SJSA1 (cell line): ENCODE measurements at regions not wholly inside any gene's neighbourhood (a gene's known extent, or its start where the extent isn't known, plus 50 kb on each side); places are given as distances from the start of the nearest gene placed in this dataset.

Source experiments
- DNase-seq, 2 experiments: peaks; one replicate each; pipeline ENCODE4 v3.0.0-alpha.2; 2015 to 2020; ENCODE audit warnings: low spot score in 2 of 2, low read depth in 1 of 2
- H3K27ac ChIP-seq: fragments of 250-450 bp; sonication (Bioruptor Pico); 2 replicates; pipeline ENCODE4 v1.5.1; 2020; ENCODE audit warnings: mild to moderate bottlenecking, moderate library complexity
- H3K27me3 ChIP-seq: fragments of 250-450 bp; sonication (Bioruptor Pico); replicated peaks from 2 replicates; pipeline ENCODE4 v1.5.1; 2020; ENCODE audit warnings: mild to moderate bottlenecking, moderate library complexity
- H3K36me3 ChIP-seq: fragments of 250-450 bp; sonication (Bioruptor Pico); 2 replicates; pipeline ENCODE4 v1.5.1; 2020; ENCODE audit warnings: mild to moderate bottlenecking
- H3K4me1 ChIP-seq: fragments of 250-450 bp; sonication (Bioruptor Pico); replicated peaks from 2 replicates; pipeline ENCODE4 v1.6.1; 2021; ENCODE audit warnings: mild to moderate bottlenecking
- H3K4me3 ChIP-seq: fragments of 250-450 bp; sonication (Bioruptor Pico); 2 replicates; pipeline ENCODE4 v1.5.1; 2020; ENCODE audit warnings: mild to moderate bottlenecking
- H3K9me3 ChIP-seq: fragments of 250-450 bp; sonication (Bioruptor Pico); replicated peaks from 2 replicates; pipeline ENCODE4 v1.5.1; 2020; ENCODE audit warnings: mild to moderate bottlenecking

DNA sequence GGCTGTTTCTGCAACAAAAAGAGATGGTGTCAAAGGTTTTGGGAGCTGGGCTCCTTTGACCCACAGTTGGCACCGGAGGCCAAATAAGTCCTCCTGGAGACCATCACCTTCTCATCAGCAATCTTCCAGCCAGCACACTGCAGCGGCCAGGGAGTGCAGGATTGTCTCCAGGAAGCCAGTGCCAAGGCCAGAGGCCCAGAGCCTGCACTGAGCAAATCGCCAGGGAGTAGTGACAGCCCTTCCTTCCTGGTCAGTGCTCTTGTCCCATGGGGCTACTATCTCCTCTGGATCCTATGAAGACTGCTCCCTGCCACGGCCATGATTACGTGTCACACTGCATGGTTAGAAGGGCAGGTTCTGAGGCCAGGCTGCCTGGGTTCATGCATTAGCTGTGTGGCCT lies 134.3 kb upstream of the CRHR1 start:
- peaks cover 83% of the 10 kb centered on the region for H3K27me3 ChIP-seq

DNA sequence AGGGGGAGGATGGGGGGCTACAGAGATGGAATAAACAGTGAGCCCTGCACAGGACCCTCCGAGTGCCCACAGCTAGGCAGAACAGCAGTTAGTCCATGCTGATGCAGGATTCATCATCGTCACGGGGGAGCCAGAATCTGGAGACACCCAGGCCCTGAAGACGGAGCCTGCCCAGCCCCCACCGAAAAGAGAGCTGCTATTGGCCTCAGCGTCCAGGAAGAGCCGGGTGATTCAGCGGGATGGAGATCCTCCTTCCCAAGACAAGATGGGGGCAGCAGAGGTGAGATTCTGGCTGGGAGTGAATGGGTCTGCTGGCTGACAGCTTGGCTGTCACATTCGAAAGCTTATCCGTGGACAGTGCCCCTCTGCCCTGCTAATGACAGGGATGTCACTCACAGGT lies 133.6 kb upstream of the CRHR1 start:
- no peaks in the 10 kb centered on the region for H3K36me3 ChIP-seq
- H3K27ac ChIP-seq: no peak overlapping the region
- H3K27me3 ChIP-seq: peaks cover 76% of the 10 kb centered on the region
- DNase-seq: no peak
- H3K9me3 ChIP-seq: no peaks in the 10 kb centered on the region
- no peaks in the 10 kb centered on the region for H3K4me1 ChIP-seq
- no peak overlapping the region for H3K4me3 ChIP-seq

More for the DNA sequence above, 134.3 kb upstream of the CRHR1 start:
- H3K27ac ChIP-seq: no peak overlapping the region
- H3K4me3 ChIP-seq: no peak overlapping the region
- H3K36me3 ChIP-seq: no peaks in the 10 kb centered on the region
- no peaks in the 10 kb centered on the region for H3K4me1 ChIP-seq
- H3K9me3 ChIP-seq: no peaks in the 10 kb centered on the region
- no peak for DNase-seq

DNA sequence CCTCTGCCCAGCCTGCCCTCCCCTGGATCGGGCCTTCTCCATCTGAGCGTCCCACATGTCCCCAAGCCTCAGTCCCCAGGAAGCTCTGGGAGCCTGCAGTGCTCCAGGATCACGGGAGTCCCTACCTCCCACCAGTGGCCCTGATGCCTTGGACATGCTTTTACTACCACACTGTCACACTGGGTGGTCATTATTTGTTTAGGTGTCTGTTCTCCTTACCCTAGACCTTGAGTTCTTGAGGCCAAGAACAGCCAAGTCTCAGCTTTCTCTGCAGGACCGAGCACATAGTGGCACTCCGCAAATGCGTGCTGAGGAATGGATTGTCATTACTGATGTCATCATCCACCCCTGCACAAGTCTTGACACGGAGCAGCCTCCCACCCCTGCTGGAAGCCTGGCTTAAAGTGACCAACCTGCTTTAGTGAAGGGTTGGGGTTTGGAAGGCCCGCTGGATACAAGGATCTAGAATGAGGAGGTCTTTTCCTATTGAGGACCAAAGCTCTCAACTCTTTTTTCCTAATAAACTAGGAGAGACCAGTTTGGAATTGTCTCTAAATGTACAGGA lies 132.9 kb upstream of the CRHR1 start:
- Histone ChIP-seq H3K36me3 (no peaks in the 10 kb centered on the region), H3K4me3 (no peak overlapping the region), H3K4me1 (no peaks in the 10 kb centered on the region), H3K27me3 (peaks cover 69% of the 10 kb centered on the region), H3K9me3 (no peaks in the 10 kb centered on the region), H3K27ac (no peak overlapping the region)
- no peak for DNase-seq

DNA sequence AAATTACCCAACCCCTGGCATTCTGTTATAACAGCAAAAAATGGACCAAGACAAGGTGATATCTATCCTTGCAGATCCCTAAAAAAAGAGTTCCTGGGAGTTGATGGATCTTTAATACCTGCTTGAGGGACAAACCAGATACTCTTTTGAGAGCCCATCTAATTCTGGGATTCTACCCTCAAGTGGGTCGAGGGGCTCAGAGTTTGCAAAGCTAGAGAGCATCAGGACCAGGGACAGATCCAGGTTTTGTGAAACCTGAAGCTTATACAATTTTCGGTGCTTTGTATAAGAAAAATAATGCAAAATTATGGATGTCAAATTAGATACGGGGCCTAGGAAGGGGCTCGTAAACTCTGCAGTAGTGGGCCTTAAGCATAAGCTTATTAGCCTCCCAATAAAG lies 130.5 kb upstream of the CRHR1 start:
- no peaks in the 10 kb centered on the region for H3K36me3 ChIP-seq

DNA sequence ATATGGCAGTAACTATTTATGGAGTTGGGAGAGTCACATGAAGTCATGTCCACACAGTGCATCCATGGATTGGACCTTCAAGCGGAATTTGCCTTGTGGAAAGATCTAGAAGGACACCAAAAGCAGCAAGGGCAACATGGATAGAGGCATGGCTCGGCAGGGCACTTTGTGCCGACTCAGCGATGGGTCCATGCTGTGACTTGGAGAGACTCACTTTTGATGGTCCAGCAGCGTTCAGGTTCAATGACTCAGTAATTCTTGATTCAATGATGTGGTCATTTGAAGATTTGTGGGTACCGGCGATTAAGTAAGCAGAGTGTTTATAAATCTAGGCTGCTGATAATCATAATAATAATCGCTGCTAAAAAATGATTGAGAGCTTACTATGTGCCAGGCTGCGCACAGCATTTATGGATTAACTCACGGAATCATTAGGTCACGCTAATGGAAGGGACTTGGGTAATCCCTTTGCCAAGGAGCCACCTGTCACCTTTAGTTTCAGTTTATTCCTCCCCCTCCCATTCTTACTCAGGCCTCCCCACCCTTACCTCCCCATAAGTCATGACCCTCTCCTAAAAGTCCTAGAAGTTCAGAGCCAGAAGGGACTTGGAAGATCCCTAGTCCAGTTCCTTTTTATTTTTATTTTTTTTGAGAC lies 127.5 kb upstream of the CRHR1 start:
- Histone ChIP-seq H3K4me3 (no peak overlapping the region), H3K9me3 (no peaks in the 10 kb centered on the region), H3K36me3 (no peaks in the 10 kb centered on the region), H3K27me3 (peaks cover 29% of the 10 kb centered on the region), H3K4me1 (no peaks in the 10 kb centered on the region), H3K27ac (no peak overlapping the region)
- DNase-seq: no peak

More for the DNA sequence above, 130.5 kb upstream of the CRHR1 start:
- Histone ChIP-seq H3K27ac (no peak overlapping the region), H3K9me3 (no peaks in the 10 kb centered on the region), H3K4me1 (no peaks in the 10 kb centered on the region), H3K27me3 (peaks cover 46% of the 10 kb centered on the region), H3K4me3 (no peak overlapping the region)
- DNase-seq: no peak

GRCh38 chr17:45660474-45660873 lies 123.6 kb upstream of the CRHR1 start:
- no peak overlapping the region for H3K4me3 ChIP-seq
- H3K36me3 ChIP-seq: no peaks in the 10 kb centered on the region
- peaks cover 46% of the 10 kb centered on the region for H3K27me3 ChIP-seq
- H3K4me1 ChIP-seq: no peaks in the 10 kb centered on the region
- DNase-seq: no peak
- H3K27ac ChIP-seq: no peak overlapping the region
- no peaks in the 10 kb centered on the region for H3K9me3 ChIP-seq

DNA sequence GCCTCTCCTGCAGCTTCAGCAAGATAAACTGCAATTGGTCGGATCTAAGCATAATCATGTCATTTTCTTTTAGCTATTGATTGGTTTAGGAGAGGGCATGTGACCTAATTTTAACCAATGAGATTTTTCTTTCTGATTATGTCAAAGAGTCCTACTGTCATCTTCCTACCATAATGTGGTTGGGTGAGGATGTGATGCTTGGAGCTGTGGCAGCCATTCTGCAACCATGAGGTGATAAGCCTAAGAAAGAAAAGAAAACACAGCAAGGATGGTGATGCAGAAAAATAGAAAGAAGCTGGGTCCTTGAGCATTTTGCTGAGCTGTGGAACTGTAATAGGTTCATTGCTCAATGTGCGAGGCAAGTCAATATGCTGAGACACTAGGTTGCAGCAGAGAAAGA lies 121.7 kb upstream of the CRHR1 start:
- DNase-seq: no peak
- no peaks in the 10 kb centered on the region for H3K36me3 ChIP-seq
- no peaks in the 10 kb centered on the region for H3K4me1 ChIP-seq
- H3K27ac ChIP-seq: no peak overlapping the region
- no peak overlapping the region for H3K4me3 ChIP-seq
- no peaks in the 10 kb centered on the region for H3K9me3 ChIP-seq
- peaks cover 58% of the 10 kb centered on the region for H3K27me3 ChIP-seq

GRCh38 chr17:45663772-45664171 lies 120.3 kb upstream of the CRHR1 start:
- Histone ChIP-seq H3K36me3 (no peaks in the 10 kb centered on the region), H3K4me1 (no peaks in the 10 kb centered on the region), H3K4me3 (no peak overlapping the region), H3K9me3 (no peaks in the 10 kb centered on the region), H3K27ac (no peak overlapping the region), H3K27me3 (peaks cover 56% of the 10 kb centered on the region)
- no peak for DNase-seq

GRCh38 chr17:45664921-45665320 lies 119.2 kb upstream of the CRHR1 start:
- H3K9me3 ChIP-seq: no peaks in the 10 kb centered on the region
- no peaks in the 10 kb centered on the region for H3K36me3 ChIP-seq
- H3K4me1 ChIP-seq: no peaks in the 10 kb centered on the region
- no peak overlapping the region for H3K27ac ChIP-seq
- peaks cover 60% of the 10 kb centered on the region for H3K27me3 ChIP-seq
- H3K4me3 ChIP-seq: no peak overlapping the region
- DNase-seq: no peak

DNA sequence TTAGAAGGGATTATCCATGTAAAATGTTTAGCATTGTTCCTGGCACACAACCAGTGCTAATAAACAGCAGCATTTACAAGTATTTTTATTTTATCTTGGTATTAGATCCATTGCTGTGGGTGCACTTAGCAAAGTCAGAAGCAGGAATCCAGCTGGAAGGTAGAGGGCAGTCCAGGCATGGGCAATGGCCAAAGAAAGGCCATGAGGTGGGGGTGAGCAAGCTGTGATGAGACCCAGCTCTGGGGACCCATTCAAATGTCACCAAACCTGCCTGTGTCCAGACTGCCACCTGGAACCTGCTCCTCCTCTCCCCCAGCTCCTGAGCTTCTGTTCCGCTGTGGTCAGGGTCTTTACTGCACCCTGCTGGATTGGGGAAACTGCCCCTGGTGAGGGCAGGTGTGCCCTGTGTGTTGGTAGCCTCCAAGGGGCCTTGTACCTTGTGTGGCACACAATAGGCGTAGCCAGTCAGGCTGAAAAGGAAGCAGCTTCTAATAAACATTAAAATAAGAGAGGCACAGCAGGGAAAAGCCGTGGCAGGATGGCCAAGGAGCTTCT lies 118.0 kb upstream of the CRHR1 start:
- Histone ChIP-seq H3K4me1 (no peaks in the 10 kb centered on the region), H3K9me3 (no peaks in the 10 kb centered on the region), H3K27me3 (peaks cover 67% of the 10 kb centered on the region), H3K36me3 (no peaks in the 10 kb centered on the region), H3K4me3 (no peak overlapping the region), H3K27ac (no peak overlapping the region)
- DNase-seq: no peak

GRCh38 chr17:45666641-45667040 lies 117.5 kb upstream of the CRHR1 start:
- peaks cover 69% of the 10 kb centered on the region for H3K27me3 ChIP-seq
- no peaks in the 10 kb centered on the region for H3K9me3 ChIP-seq
- DNase-seq: no peak
- no peaks in the 10 kb centered on the region for H3K36me3 ChIP-seq
- H3K4me1 ChIP-seq: no peaks in the 10 kb centered on the region
- no peak overlapping the region for H3K4me3 ChIP-seq
- H3K27ac ChIP-seq: no peak overlapping the region

DNA sequence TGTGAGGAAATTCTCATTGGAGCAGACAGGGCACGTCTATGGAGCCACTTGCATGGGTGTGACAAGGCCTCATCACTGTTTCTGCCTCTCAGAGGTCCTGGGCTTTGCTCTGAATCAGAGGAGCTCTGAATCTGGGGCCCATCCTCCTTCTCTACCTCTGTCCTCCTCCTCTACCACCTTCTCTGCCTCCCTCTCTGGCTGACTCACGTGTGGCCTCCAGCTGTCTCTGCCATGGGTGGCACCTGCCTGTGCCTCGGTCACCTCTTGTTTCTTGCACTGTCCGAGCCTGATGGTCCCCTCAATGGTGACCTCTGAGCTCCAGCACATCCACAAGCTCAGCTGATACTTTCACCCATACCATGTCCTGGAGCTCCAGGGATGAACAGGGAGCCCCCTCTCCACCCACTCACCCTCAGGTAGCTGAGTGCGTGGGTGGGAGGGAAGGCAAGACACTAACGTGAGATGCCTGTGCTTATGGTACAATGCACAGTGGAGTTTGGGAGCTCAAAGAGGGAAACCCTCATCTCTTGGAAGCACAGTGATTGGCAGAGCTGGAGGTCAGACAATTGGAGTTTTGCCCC lies 116.4 kb upstream of the CRHR1 start:
- Histone ChIP-seq H3K27ac (no peak overlapping the region), H3K9me3 (no peaks in the 10 kb centered on the region), H3K4me1 (no peaks in the 10 kb centered on the region), H3K4me3 (no peak overlapping the region), H3K36me3 (no peaks in the 10 kb centered on the region), H3K27me3 (peaks cover 62% of the 10 kb centered on the region)
- no peak for DNase-seq

- Histone ChIP-seq H3K27me3 (peaks cover 55% of the 10 kb centered on the region), H3K36me3 (no peaks in the 10 kb centered on the region), H3K9me3 (no peaks in the 10 kb centered on the region), H3K27ac (no peak overlapping the region), H3K4me1 (no peaks in the 10 kb centered on the region), H3K4me3 (no peak overlapping the region)
- DNase-seq: no peak
Observed at GRCh38 chr17:45668316-45668715, 115.8 kb upstream of the CRHR1 start.

- H3K9me3 ChIP-seq: no peaks in the 10 kb centered on the region
- H3K4me3 ChIP-seq: no peak overlapping the region
- no peak overlapping the region for H3K27ac ChIP-seq
- H3K4me1 ChIP-seq: no peaks in the 10 kb centered on the region
- DNase-seq: no peak
- peaks cover 26% of the 10 kb centered on the region for H3K27me3 ChIP-seq
- no peaks in the 10 kb centered on the region for H3K36me3 ChIP-seq
Observed at GRCh38 chr17:45672301-45672700, 111.8 kb upstream of the CRHR1 start.
